HG03045 (cell line): ENCODE measurements at regions not wholly inside any gene's neighbourhood (a gene's known extent, or its start where the extent isn't known, plus 50 kb on each side); places are given as distances from the start of the nearest gene placed in this dataset.
"Not testable (repeated sequence)": the region's sequence is repeated elsewhere in the genome, so short reads cannot be mapped to it uniquely, and the experiment has no call there.

Experiments used
- ATAC-seq: cut with Tn5 transposase; IDR thresholded peaks from one replicate; pipeline ENCODE4 v1.9.1; 2021; ENCODE audit warnings: mild to moderate bottlenecking, moderate library complexity; ENCODE audit not compliant: unreplicated experiment

GRCh38 chr17:30713805-30714204 is 110.7 kb downstream of the CRLF3 start:
- ATAC-seq, result not testable (repeated sequence)

GRCh38 chr17:30712859-30713258 is 111.6 kb downstream of the CRLF3 start:
- not testable (repeated sequence) for ATAC-seq

GRCh38 chr17:30711626-30712507 is 112.6 kb downstream of the CRLF3 start:
- not testable (repeated sequence) for ATAC-seq

DNA sequence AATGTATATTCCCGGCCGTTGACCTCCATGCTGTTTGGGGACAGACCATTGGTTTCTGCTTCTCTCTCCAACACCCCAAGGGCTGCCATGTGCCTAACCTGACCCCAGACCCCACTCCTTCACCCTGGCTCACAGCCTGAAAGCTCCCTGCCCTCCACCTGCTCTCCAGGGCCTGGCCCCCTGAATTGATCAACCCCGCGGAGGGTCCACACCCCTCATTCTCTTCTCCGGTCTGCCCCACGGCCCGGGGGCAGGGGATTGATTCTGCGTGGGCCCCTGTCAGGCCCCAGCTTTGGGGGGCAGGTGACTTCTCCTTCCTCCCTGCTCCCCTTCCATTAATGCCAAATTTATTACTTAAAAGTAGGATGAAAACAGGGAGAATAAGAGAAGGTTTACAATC is 113.3 kb downstream of the CRLF3 start:
- ATAC-seq, result not testable (repeated sequence)

DNA sequence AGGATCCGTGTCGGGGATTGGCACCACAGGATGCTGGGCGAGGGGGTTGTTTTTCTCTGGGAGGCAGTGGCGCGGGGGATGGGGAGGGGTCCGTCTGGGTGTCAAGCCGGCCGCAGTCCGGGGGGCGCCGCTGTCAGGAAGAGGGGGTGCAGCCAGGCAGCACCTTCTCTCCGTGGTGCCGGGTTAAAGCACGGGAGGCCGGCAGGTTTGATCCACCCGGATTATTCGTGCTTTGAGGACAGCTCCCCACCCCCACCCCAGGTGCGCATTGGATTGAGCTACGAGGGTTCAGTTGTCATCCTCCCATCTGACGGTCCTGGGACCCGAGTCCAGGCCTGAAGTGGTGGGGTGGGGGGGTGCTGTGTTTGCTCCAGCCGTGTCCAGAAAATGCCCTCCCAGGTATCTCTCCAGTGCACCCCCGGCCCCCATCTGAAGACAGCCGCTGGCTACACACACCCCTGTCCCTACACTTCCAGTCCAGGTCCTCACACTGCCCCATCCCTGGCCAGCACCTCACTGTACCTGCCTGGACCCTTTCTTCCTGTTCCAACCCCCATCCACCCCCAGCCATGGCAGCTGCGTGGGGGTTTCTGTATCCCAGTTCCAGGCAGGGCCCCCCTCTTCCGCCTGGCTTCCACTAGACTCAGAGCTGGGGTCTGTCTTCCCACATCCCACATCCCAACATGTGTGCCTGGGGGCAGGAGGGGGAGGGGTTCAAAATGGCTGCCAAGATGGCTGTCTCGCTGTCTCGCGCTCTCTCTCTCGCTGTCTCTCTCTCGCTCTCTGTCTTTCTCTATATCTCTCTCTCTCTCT is 114.0 kb downstream of the CRLF3 start:
- ATAC-seq, result not testable (repeated sequence)

- ATAC-seq, result not testable (repeated sequence)
These were observed 114.8 kb downstream of the CRLF3 start for GRCh38 chr17:30709561-30710275.

GRCh38 chr17:30709096-30709495 is 115.4 kb downstream of the CRLF3 start:
- ATAC-seq, result not testable (repeated sequence)

DNA sequence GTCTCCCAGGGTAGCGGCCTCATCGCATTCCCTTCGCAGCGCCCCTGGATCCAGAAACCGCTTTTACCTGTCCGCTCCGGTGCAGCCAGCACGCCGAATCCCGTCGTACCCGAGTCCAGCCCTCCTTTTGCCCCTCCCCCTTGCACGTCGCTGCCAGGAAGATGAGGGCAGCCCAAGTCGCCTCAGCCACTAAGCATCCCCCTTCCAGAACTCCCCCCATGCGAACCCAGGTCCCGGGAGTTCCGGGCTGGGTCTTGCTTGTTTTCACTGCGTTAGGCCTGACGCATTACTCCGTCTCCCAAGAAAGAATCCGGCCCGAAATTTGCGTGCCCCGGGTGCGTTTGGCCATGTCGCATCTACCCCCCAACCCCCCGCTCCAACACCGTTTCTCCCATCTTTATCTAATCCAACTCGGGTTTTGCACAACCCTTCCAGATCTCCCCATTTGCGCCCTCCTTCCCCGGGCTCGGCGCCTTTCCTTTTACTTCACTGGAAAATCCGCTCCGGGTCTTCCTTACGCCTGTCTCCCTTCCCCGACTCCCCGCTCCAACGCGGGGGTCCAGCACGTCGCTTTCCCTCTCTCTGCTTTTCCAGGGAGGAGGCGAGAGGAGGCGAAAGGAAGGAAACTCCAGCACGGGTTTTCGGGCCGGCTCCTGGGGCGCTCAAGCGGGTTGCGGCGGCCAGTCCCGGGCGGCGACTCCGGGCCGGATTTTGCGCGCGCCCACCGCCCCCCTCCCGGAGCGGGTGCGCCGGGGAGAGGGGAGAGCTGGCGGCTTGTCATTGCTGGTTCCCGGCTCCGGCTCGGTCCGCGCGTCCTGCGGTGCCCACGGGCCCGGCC is 116.0 kb downstream of the CRLF3 start:
- ATAC-seq, result not testable (repeated sequence)

- ATAC-seq, result not testable (repeated sequence)
These were observed 116.7 kb downstream of the CRLF3 start for GRCh38 chr17:30707724-30708240.

DNA sequence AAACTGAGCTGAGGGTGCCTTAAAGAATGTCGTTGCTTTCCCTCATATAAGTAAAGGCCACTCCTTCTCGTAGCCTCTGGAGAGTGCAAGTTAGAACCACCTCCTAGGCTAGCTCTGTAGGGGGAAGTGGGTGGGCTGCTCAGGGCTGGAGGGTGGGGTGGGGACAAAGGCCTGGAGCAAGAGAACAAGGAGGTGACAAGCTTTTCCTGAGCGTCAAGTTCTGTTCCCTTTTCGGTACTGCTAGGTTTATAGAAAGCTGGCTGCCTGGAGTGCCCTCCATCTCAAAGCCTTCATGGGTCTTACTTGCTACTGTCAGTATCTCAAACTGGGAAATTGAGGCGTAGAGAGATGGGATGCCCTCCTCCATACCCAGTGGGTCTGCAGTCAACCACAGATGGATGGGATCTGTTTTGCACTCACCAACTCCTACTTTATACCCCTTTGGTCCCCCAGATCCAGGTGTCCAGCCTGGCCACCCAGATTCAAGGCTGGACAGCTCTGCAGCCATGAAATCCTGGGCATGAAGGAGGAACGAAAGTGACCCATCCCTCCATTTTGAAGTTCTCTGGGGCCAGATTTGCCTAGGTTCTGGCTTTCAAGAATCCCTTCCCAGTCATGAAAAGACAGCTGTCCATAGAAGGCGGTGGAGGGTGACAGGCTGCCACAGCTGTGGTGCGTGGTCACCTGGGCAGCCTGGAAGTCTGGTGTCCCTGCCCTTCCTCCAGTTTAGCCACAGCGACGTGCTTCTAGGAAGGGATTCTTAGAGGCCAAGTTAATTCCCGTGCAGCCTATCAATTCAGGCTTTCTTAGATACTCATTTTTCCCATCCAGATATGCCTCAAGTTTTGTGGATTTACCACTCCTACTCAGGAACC is 117.8 kb downstream of the CRLF3 start:
- not testable (repeated sequence) for ATAC-seq

DNA sequence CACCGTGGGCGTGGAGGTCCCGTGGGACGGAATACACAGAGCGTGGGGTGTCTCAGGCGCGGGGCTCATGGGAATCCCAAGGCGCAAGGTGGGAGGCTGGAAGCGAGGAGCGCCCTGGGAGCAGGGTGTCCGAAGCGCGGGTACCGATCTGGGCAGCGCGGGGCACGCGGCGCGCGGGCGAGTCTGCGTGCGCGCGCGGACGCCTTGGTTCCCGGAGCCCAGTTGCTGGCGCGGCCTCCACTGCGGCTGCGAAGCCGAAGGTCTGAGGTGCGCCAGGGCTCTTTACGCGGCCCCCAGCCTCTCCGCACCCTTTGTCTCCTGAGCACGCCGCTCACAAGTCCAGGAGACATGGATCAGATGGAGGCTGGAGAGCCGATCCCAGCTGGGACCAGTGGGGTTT is 118.5 kb downstream of the CRLF3 start:
- not testable (repeated sequence) for ATAC-seq

DNA sequence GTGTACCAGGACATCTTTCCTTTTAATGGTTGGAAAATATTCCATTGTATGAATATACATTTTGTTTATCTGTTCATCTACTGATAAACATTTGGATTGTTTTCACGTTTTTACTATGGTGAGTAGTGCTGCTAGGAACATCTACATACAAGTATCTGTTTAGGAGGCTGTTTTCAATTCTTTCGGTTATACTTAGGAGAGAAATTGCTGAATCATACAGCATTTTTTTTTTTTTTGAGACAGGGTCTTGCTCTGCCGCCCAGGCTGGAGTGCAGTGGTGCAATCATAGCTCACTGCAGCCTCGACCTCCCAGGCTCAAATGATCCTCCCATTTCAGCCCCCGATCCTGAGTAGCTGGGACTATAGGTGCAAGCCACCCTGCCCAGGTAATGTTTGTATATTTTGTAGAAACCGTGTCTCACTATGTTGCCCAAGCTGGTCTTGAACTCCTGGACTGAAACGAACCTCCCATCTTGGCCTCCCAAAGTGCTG is 122.9 kb downstream of the CRLF3 start:
- no peak for ATAC-seq

GRCh38 chr17:30700833-30701232 is 123.7 kb downstream of the CRLF3 start:
- not testable (repeated sequence) for ATAC-seq

GRCh38 chr17:30697619-30698460 is 126.7 kb downstream of the CRLF3 start:
- not testable (repeated sequence) for ATAC-seq

DNA sequence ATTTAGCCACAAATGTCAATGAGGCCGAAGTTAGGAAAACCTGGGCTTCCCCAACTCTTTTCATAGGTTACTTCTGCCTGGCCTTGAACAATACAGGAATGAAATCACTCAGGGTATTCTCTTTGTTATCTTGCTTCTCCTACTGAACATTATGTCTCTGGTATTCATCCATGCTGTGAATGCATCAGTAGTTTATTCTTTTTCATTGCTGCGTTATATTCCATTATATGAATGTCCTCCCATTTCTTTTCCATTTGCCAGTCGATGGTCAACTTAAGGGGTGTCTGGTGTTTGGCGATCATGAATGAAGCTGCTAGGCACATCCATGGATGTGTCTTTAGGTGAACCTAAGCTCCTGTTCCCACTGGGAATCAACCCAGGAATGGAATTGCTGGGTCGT is 128.3 kb downstream of the CRLF3 start:
- no peak for ATAC-seq

- not testable (repeated sequence) for ATAC-seq
These were observed 129.2 kb downstream of the CRLF3 start for GRCh38 chr17:30695265-30695811.

DNA sequence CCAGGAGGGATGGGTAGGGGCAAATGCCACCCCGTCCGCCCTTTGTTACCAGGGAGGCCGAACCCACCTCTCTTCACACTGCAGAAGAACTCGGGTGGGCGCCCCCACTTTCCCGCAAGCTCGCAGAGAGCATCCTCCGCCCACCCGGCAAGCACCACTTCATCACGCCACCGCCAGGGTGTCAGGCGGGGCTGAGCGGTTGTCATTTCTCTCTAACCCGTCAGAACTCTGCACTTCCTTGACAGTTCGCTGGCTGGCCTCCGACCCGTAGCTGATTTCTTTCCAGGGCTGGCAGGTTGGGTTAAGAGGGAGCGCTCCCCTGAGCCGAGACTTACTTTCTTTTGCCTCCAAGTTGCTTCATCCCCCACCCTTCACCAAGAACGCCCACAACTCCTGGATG is 130.7 kb downstream of the CRLF3 start:
- not testable (repeated sequence) for ATAC-seq
